K562 (cell line): ENCODE measurements at regions not wholly inside any gene's neighbourhood (a gene's known extent, or its start where the extent isn't known, plus 50 kb on each side); places are given as distances from the start of the nearest gene placed in this dataset.

Experiments used
- ATAC-seq: fragments of 200-7000 bp; cut with Tn5 transposase; 3 replicates; pipeline ENCODE4 v1.9.1; 2020; ENCODE audit warnings: moderate library complexity
- BruUV-seq: library from RNA; stranded (reverse); fragments of 400-500 nt; replicated peaks from 2 replicates; lab custom pipeline; 2021; lab: Mats Ljungman, UMichigan
- CTCF ChIA-PET: fragments of 300-600 bp; formaldehyde crosslinking; extraction: SDS; loops from one replicate; lab custom pipeline; 2021; ENCODE audit warnings: low intra/inter-chr PET ratio; lab: Yijun Ruan, JAX
- POLR2A ChIA-PET: fragments of 300-600, 350-650 bp; sonication (Branson Sonifier 250); formaldehyde crosslinking; extraction: SDS; loops from one replicate; lab custom pipeline; 2021; ENCODE audit warnings: antibody characterized with exemption, inconsistent platforms; lab: Yijun Ruan, JAX
- DNase-seq, 4 experiments: peaks; one replicate each; pipeline versions ENCODE4 v3.0.0 to v3.0.0-alpha.2; 2011 to 2018; ENCODE audit warnings: low spot score in 3 of 4, mixed read lengths in 3 of 4; ENCODE audit errors: extremely low read depth in 1 of 4
- FAIRE-seq: peaks from 2 replicates; lab custom pipeline; 2011; peaks lifted over from hg19 to GRCh38; lab: Jason Lieb, UNC
- H2AFZ ChIP-seq: 2 replicates; pipeline ENCODE4 v1.6.0; 2011; ENCODE audit warnings: low read depth, low read length, control low read depth, inconsistent platforms
- H3K27ac ChIP-seq: fragments of 200-600 bp; 3 replicates; pipeline ENCODE4 v1.8.0; 2011; ENCODE audit warnings: low read depth, mild to moderate bottlenecking, control low read depth, inconsistent platforms, low read length, moderate library complexity, mixed read lengths; ENCODE audit errors: extremely low read depth
- H3K27me3 ChIP-seq, 2 experiments: fragments of 300-600 bp in 1 of 2; 2 replicates in 1 of 2; 3 replicates in 1 of 2; pipeline versions ENCODE4 v1.6.0 to v1.8.0; 2011; ENCODE audit warnings: inconsistent platforms in 2 of 2, low read length in 2 of 2, mild to moderate bottlenecking in 1 of 2, mixed read lengths in 1 of 2, moderate library complexity in 1 of 2; ENCODE audit not compliant: control insufficient read depth in 2 of 2, insufficient read depth in 2 of 2
- H3K36me3 ChIP-seq: fragments of 300-600 bp; 3 replicates; pipeline ENCODE4 v1.8.0; 2011; ENCODE audit warnings: mild to moderate bottlenecking, low read length, inconsistent platforms; ENCODE audit not compliant: control insufficient read depth, insufficient read depth
- H3K4me1 ChIP-seq, 2 experiments: fragments of 200-600 bp in 1 of 2; replicated peaks in 1 of 2; 2 replicates in 1 of 2; 3 replicates in 1 of 2; pipeline versions ENCODE4 v1.5.1 to v1.8.0; 2011; ENCODE audit warnings: inconsistent platforms in 2 of 2, low read length in 2 of 2, mild to moderate bottlenecking in 1 of 2, mixed read lengths in 1 of 2, moderate library complexity in 1 of 2; ENCODE audit not compliant: control insufficient read depth in 2 of 2, insufficient read depth in 2 of 2
- H3K4me2 ChIP-seq: 2 replicates; pipeline ENCODE4 v1.6.1; 2011; ENCODE audit warnings: low read length, control low read depth, inconsistent platforms, mixed read lengths; ENCODE audit not compliant: insufficient read depth
- H3K4me3 ChIP-seq: fragments of 200-600 bp; sonication (generic), shearing (Covaris generic); 2 replicates; pipeline ENCODE4 v1.5.1; 2016; ENCODE audit warnings: control low read depth, inconsistent platforms
- H3K79me2 ChIP-seq: fragments of 200-600 bp; 3 replicates; pipeline ENCODE4 v1.8.0; 2011; ENCODE audit warnings: low read length, inconsistent platforms; ENCODE audit not compliant: control insufficient read depth, insufficient read depth
- H3K9ac ChIP-seq, 2 experiments: 2 replicates each; pipeline versions ENCODE4 v1.6.0 to v1.6.1; 2011; ENCODE audit warnings: low read depth in 2 of 2, low read length in 2 of 2, control low read depth in 1 of 2, inconsistent platforms in 1 of 2, mild to moderate bottlenecking in 1 of 2, mixed read lengths in 1 of 2; ENCODE audit not compliant: insufficient read depth in 1 of 2
- H3K9me1 ChIP-seq: one replicate; pipeline ENCODE4 v1.6.0; 2011; ENCODE audit warnings: inconsistent platforms, mild to moderate bottlenecking, low read length, moderate library complexity; ENCODE audit not compliant: control insufficient read depth, insufficient read depth
- H3K9me3 ChIP-seq: replicated peaks from 2 replicates; pipeline ENCODE4 v1.5.1; 2011; ENCODE audit warnings: low read depth, low read length, inconsistent platforms; ENCODE audit not compliant: control insufficient read depth, insufficient read depth
- H4K20me1 ChIP-seq: replicated peaks from 2 replicates; pipeline ENCODE4 v1.6.1; 2011; ENCODE audit warnings: low read length, inconsistent platforms, mixed read lengths; ENCODE audit not compliant: control insufficient read depth, insufficient read depth
- CREB3L1 ChIP-seq: fragments of 450-650 bp; IDR thresholded peaks from 2 replicates; pipeline ENCODE4 v1.6.1; 2014; ENCODE audit warnings: low read depth, mild to moderate bottlenecking, moderate library complexity, borderline replicate concordance
- CREBBP ChIP-seq: IDR thresholded peaks from one replicate; pipeline ENCODE4 v1.6.1; 2012; ENCODE audit warnings: low read depth, mild to moderate bottlenecking, control low read depth, inconsistent platforms, low read length
- FOXJ3 ChIP-seq: sonication (generic); formaldehyde crosslinking; IDR thresholded peaks from 2 replicates; pipeline ENCODE4 v1.4.0; 2020; ENCODE audit warnings: mild to moderate bottlenecking, missing genetic modification reagents
- ILF3 ChIP-seq: fragments of 450-650 bp; IDR thresholded peaks from 2 replicates; pipeline ENCODE4 v1.6.1; 2018; ENCODE audit warnings: antibody characterized with exemption, mild to moderate bottlenecking, moderate library complexity, borderline replicate concordance
- PCBP2 ChIP-seq: fragments of 200-400 bp; formaldehyde crosslinking; IDR thresholded peaks from 2 replicates; pipeline ENCODE4 v1.6.1; 2018; ENCODE audit warnings: low read length, low read depth, mild to moderate bottlenecking, moderate library complexity; ENCODE audit not compliant: poor library complexity, severe bottlenecking
- PHB2 ChIP-seq: fragments of 450-650 bp; IDR thresholded peaks from 2 replicates; pipeline ENCODE4 v1.6.1; 2017; ENCODE audit warnings: low read depth
- POLR3A ChIP-seq: IDR thresholded peaks from 2 replicates; pipeline ENCODE4 v1.6.1; 2011; ENCODE audit warnings: borderline replicate concordance, mild to moderate bottlenecking, moderate library complexity; ENCODE audit not compliant: insufficient read length, insufficient read depth; ENCODE audit errors: extremely low read depth
- RBM25 ChIP-seq: fragments of 200-400 bp; formaldehyde crosslinking; IDR thresholded peaks from 2 replicates; pipeline ENCODE4 v1.6.1; 2018; ENCODE audit warnings: low read length, low read depth, moderate library complexity; ENCODE audit not compliant: severe bottlenecking
- STAT5B ChIP-seq: fragments of 250-450 bp; sonication (Bioruptor Pico); IDR thresholded peaks from 2 replicates; pipeline ENCODE4 v1.8.0; 2021; ENCODE audit warnings: mild to moderate bottlenecking, inconsistent platforms
- U2AF2 ChIP-seq: fragments of 200-400 bp; formaldehyde crosslinking; optimal IDR thresholded peaks from 2 replicates; pipeline ENCODE3; 2017; ENCODE audit warnings: low read depth, mild to moderate bottlenecking, low read length
- ZZZ3 ChIP-seq: fragments of 450-650 bp; IDR thresholded peaks from 2 replicates; pipeline ENCODE4 v1.6.1; 2016; ENCODE audit warnings: antibody characterized with exemption, mild to moderate bottlenecking, moderate library complexity
- WGBS: fragments of 100-300 bp; shearing (Covaris generic); methylation state at CpG from one replicate; pipeline ENCODE4 v1.1.6; 2016; ENCODE audit warnings: low coverage, mixed read lengths; ENCODE audit not compliant: insufficient coverage; ENCODE audit errors: missing lambda C conversion rate; 5-methylcytosine and 5-hydroxymethylcytosine counted together
- in situ Hi-C: fragments of 300-500 bp; cut with MboI; formaldehyde crosslinking; loops from 4 replicates; pipeline ENCODE4 v1.15.0; 2018; ENCODE audit warnings: inconsistent platforms, mixed read lengths
- intact Hi-C: fragments of 100-400 bp; cut with micrococcal nuclease; formaldehyde crosslinking; loops from 2 replicates; pipeline ENCODE4 v1.14.2; 2022
- TF ChIP-seq, protein P1 (sequence below): fragments of 450-650 bp; IDR thresholded peaks from 2 replicates; pipeline ENCODE4 v1.6.1; 2016; ENCODE audit warnings: low read depth, mild to moderate bottlenecking, moderate library complexity
- TF ChIP-seq, protein P2 (sequence below): fragments of 450-650 bp; formaldehyde crosslinking; IDR thresholded peaks from 2 replicates; pipeline ENCODE4 v1.4.0; 2020; ENCODE audit warnings: mild to moderate bottlenecking, moderate library complexity

- Histone ChIP-seq H3K4me1 (no peaks in the 10 kb centered on the region), H3K4me2 (no peak overlapping the region), H4K20me1 (no peaks in the 10 kb centered on the region), H3K4me3 (no peak overlapping the region), H3K9me3 (no peaks in the 10 kb centered on the region), H2AFZ (no peak overlapping the region), H3K27ac (no peak overlapping the region), H3K9me1 (no peaks in the 10 kb centered on the region), H3K36me3 (no peaks in the 10 kb centered on the region), H3K27me3 (no peaks in the 10 kb centered on the region), H3K9ac (no peak overlapping the region), H3K79me2 (no peaks in the 10 kb centered on the region)
- ATAC-seq (no peak), DNase-seq (no peak), FAIRE-seq (no peak)
- WGBS = 22% methylated on average over 4 of the region's 5 CpGs
- TF ChIP-seq, protein P1, sequence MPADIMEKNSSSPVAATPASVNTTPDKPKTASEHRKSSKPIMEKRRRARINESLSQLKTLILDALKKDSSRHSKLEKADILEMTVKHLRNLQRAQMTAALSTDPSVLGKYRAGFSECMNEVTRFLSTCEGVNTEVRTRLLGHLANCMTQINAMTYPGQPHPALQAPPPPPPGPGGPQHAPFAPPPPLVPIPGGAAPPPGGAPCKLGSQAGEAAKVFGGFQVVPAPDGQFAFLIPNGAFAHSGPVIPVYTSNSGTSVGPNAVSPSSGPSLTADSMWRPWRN = no peak
- TF ChIP-seq RBM25 = peak; percentile 44
- intact Hi-C loops = no loop called here
- BruUV-seq = no TSS peak
- ChIA-PET CTCF (no interaction called here), POLR2A (no interaction called here)
- in situ Hi-C loops = no loop called here
Observed at GRCh38 chr3:106338582-106339214, 469.9 kb upstream of the CBLB start.

DNA sequence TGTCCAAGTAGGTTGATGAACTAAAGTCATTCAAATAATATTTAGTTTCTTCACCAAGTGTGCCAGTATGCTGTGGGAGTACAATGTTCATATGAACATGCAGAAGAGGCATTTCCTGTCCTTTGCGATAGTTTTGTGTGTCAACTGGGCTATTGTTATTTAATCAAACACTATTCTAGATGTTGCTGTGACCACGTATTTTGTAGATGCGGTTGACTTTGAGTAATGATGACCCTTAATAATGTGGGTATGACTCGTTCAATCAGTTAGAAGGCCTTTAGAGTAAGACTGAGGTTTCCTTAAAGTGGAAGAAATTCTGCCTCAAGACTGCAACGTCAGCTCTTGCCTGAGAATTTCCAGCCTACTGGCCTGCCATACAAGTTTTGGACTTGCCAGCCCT, 470.7 kb upstream of the CBLB start:
- Histone ChIP-seq H3K27ac (no peak overlapping the region), H4K20me1 (no peaks in the 10 kb centered on the region), H3K4me1 (no peaks in the 10 kb centered on the region), H3K9me3 (no peaks in the 10 kb centered on the region), H3K27me3 (no peaks in the 10 kb centered on the region), H2AFZ (no peak overlapping the region), H3K4me3 (no peak overlapping the region), H3K9ac (no peak overlapping the region), H3K4me2 (no peak overlapping the region), H3K79me2 (no peaks in the 10 kb centered on the region), H3K9me1 (no peaks in the 10 kb centered on the region), H3K36me3 (no peaks in the 10 kb centered on the region)
- BruUV-seq = no TSS peak
- in situ Hi-C loops = no loop called here
- CTCF ChIA-PET = no interaction called here
- DNase-seq (no peak), ATAC-seq (no peak), FAIRE-seq (no peak)
- WGBS = 15% methylated on average over 5 of the region's 5 CpGs
- intact Hi-C loops = no loop called here
- POLR2A ChIA-PET = no interaction called here
- TF ChIP-seq FOXJ3 = no peak
- TF ChIP-seq ZZZ3 = no peak
- TF ChIP-seq U2AF2 = no peak
- TF ChIP-seq, protein P2, sequence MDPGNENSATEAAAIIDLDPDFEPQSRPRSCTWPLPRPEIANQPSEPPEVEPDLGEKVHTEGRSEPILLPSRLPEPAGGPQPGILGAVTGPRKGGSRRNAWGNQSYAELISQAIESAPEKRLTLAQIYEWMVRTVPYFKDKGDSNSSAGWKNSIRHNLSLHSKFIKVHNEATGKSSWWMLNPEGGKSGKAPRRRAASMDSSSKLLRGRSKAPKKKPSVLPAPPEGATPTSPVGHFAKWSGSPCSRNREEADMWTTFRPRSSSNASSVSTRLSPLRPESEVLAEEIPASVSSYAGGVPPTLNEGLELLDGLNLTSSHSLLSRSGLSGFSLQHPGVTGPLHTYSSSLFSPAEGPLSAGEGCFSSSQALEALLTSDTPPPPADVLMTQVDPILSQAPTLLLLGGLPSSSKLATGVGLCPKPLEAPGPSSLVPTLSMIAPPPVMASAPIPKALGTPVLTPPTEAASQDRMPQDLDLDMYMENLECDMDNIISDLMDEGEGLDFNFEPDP (CRISPR knock-in tag) = no peak
- TF ChIP-seq CREB3L1 = no peak
- TF ChIP-seq PCBP2 = no peak
- no peak for TF ChIP-seq ILF3
- no peak for TF ChIP-seq CREBBP
- no peak for TF ChIP-seq PHB2
- no peak for TF ChIP-seq STAT5B
- no peak for TF ChIP-seq POLR3A
